Endothelial cell of umbilical vein (primary cell): ENCODE measurements at regions not wholly inside any gene's neighbourhood (a gene's known extent, or its start where the extent isn't known, plus 50 kb on each side); places are given as distances from the start of the nearest gene placed in this dataset.

Source experiments
- BruUV-seq: library from RNA; stranded (reverse); fragments of 400-500 nt; replicated peaks from 2 replicates; lab custom pipeline; 2021; lab: Mats Ljungman, UMichigan
- CTCF ChIA-PET: fragments of 300-600, 350-600 bp; sonication (Branson Sonifier 250); formaldehyde crosslinking; loops from one replicate; lab custom pipeline; 2021; ENCODE audit warnings: antibody characterized with exemption, inconsistent platforms; lab: Charles Lee
- POLR2A ChIA-PET: fragments of 300-600, 350-600 bp; sonication (Branson Sonifier 250); formaldehyde crosslinking; loops from one replicate; lab custom pipeline; 2021; ENCODE audit warnings: antibody characterized with exemption, inconsistent platforms; lab: Charles Lee
- DNase-seq: peaks from one replicate; pipeline ENCODE4 v3.0.0-alpha.2; 2011; ENCODE audit warnings: low read depth, low spot score
- FAIRE-seq: peaks from 2 replicates; lab custom pipeline; 2011; peaks lifted over from hg19 to GRCh38; lab: Jason Lieb, UNC
- H2AFZ ChIP-seq: 2 replicates; pipeline ENCODE4 v1.6.0; 2012; ENCODE audit warnings: low read depth, low read length, control low read depth, inconsistent platforms
- H3K27ac ChIP-seq: 2 replicates; pipeline ENCODE4 v1.5.1; 2011; ENCODE audit warnings: low read depth, mild to moderate bottlenecking, control low read depth, low read length, moderate library complexity; ENCODE audit not compliant: insufficient read depth
- H3K27me3 ChIP-seq, 2 experiments: 2 replicates each; pipeline versions ENCODE4 v1.6.0 to v1.6.1; 2011; ENCODE audit warnings: low read length in 2 of 2, mixed read lengths in 1 of 2; ENCODE audit not compliant: control insufficient read depth in 2 of 2, insufficient read depth in 2 of 2
- H3K36me3 ChIP-seq, 2 experiments: 2 replicates in 1 of 2; 3 replicates in 1 of 2; pipeline ENCODE4 v1.5.1; 2011; ENCODE audit warnings: low read length in 2 of 2, mild to moderate bottlenecking in 1 of 2, moderate library complexity in 1 of 2; ENCODE audit not compliant: control insufficient read depth in 2 of 2, insufficient read depth in 2 of 2; ENCODE audit errors: extremely low read depth in 1 of 2
- H3K4me1 ChIP-seq: 3 replicates; pipeline ENCODE4 v1.5.1; 2011; ENCODE audit warnings: mild to moderate bottlenecking, low read length; ENCODE audit not compliant: control insufficient read depth, insufficient read depth; ENCODE audit errors: extremely low read depth
- H3K4me2 ChIP-seq: 2 replicates; pipeline ENCODE4 v1.6.1; 2011; ENCODE audit warnings: low read length, control low read depth, mixed read lengths; ENCODE audit not compliant: insufficient read depth
- H3K4me3 ChIP-seq, 3 experiments: fragments of 200-600 bp in 1 of 3; sonication (generic), shearing (Covaris generic) in 1 of 3; replicated peaks in 1 of 3; 2 replicates each; pipeline ENCODE4 v1.5.1; 2011 to 2016; ENCODE audit warnings: control low read depth in 3 of 3, low read length in 3 of 3, mild to moderate bottlenecking in 2 of 3, inconsistent platforms in 1 of 3, low read depth in 1 of 3, moderate library complexity in 1 of 3; ENCODE audit not compliant: insufficient read depth in 1 of 3
- H3K79me2 ChIP-seq: 2 replicates; pipeline ENCODE4 v1.6.0; 2012; ENCODE audit warnings: low read length, inconsistent platforms; ENCODE audit not compliant: control insufficient read depth, insufficient read depth
- H3K9ac ChIP-seq: replicated peaks from 2 replicates; pipeline ENCODE3; 2011; ENCODE audit warnings: low read length, control low read depth; ENCODE audit not compliant: insufficient read depth; ENCODE audit errors: extremely low read depth
- H3K9me1 ChIP-seq: replicated peaks from 3 replicates; pipeline ENCODE4 v1.6.0; 2011; ENCODE audit warnings: mild to moderate bottlenecking, low read length; ENCODE audit not compliant: control insufficient read depth, insufficient read depth; ENCODE audit errors: extremely low read depth
- H3K9me3 ChIP-seq: replicated peaks from 2 replicates; pipeline ENCODE4 v1.5.1; 2012; ENCODE audit warnings: low read length, inconsistent platforms; ENCODE audit not compliant: control insufficient read depth, insufficient read depth
- H4K20me1 ChIP-seq: replicated peaks from 2 replicates; pipeline ENCODE3; 2011; ENCODE audit warnings: mild to moderate bottlenecking, low read length; ENCODE audit not compliant: control insufficient read depth, insufficient read depth; ENCODE audit errors: extremely low read depth
- CTCF ChIP-seq, 2 donors: IDR thresholded peaks; 1 replicate in 1 of 2; 2 replicates in 1 of 2; pipeline ENCODE4 v1.5.1; 2011; ENCODE audit warnings: low read length in 2 of 2, mild to moderate bottlenecking in 2 of 2, moderate library complexity in 2 of 2, control low read depth in 1 of 2, inconsistent platforms in 1 of 2, low read depth in 1 of 2; ENCODE audit not compliant: insufficient read depth in 1 of 2; ENCODE audit errors: extremely low read depth in 1 of 2
- EZH2 ChIP-seq: IDR thresholded peaks from 2 replicates; pipeline ENCODE4 v1.6.1; 2012; ENCODE audit warnings: borderline replicate concordance, low read depth, mild to moderate bottlenecking, moderate library complexity, low read length, inconsistent platforms; ENCODE audit not compliant: severe bottlenecking
- FOS ChIP-seq: IDR thresholded peaks from 2 replicates; pipeline ENCODE4 v1.6.1; 2011; ENCODE audit warnings: mild to moderate bottlenecking, low read length, moderate library complexity, borderline replicate concordance; ENCODE audit not compliant: insufficient read depth
- GATA2 ChIP-seq: IDR thresholded peaks from 2 replicates; pipeline ENCODE4 v1.7.0; 2011; ENCODE audit warnings: low read depth, mild to moderate bottlenecking, moderate library complexity, mixed read lengths, low read length; ENCODE audit not compliant: insufficient read length, insufficient read depth
- MAX ChIP-seq: IDR thresholded peaks from 2 replicates; pipeline ENCODE4 v1.6.1; 2011; ENCODE audit not compliant: insufficient read depth, insufficient read length
- MYC ChIP-seq: IDR thresholded peaks from one replicate; pipeline ENCODE4 v1.6.1; 2011; ENCODE audit warnings: mild to moderate bottlenecking, low read depth, low read length
- POLR2A ChIP-seq: IDR thresholded peaks from 2 replicates; pipeline ENCODE4 v1.6.1; 2012; ENCODE audit warnings: low read depth, mild to moderate bottlenecking, control low read depth, low read length
- POLR2AphosphoS5 ChIP-seq: IDR thresholded peaks from 2 replicates; pipeline ENCODE4 v1.6.1; 2012; ENCODE audit warnings: low read depth, mild to moderate bottlenecking, control low read depth, low read length, moderate library complexity; ENCODE audit not compliant: insufficient read depth
- dilution Hi-C: fragments of 300-500 bp; cut with MboI; formaldehyde crosslinking; loops from one replicate; pipeline ENCODE4 v1.15.0; 2019; ENCODE audit warnings: low sequenced_read_pairs; ENCODE audit not compliant: extremely low pct_ligation_motif_present
- intact Hi-C: fragments of 100-400 bp; cut with micrococcal nuclease; formaldehyde crosslinking; loops from one replicate; pipeline ENCODE4 v1.10.0; 2022

- dilution Hi-C loops = no loop called here
These were observed 98.8 kb upstream of the PTPRR start for GRCh38 chr12:71019282-71019831.

More at GRCh38 chr12:71019282-71019831, 98.8 kb upstream of the PTPRR start:
- H3K4me3 ChIP-seq = no peak overlapping the region
- no peak overlapping the region for H3K9ac ChIP-seq
- H3K4me2 ChIP-seq = no peak overlapping the region
- FAIRE-seq (no peak), DNase-seq (no peak)
- BruUV-seq = no TSS peak
- ChIA-PET CTCF (no interaction called here), POLR2A (no interaction called here)
- intact Hi-C loops = no loop called here
- H4K20me1 ChIP-seq = no peaks in the 10 kb centered on the region
- H3K27me3 ChIP-seq = no peaks in the 10 kb centered on the region
- no peak for TF ChIP-seq CTCF (IDR thresholded peaks at IDR 0.05; ENCODE audit: extremely low read depth in 1 of 2, insufficient read depth in 1 of 2, low read depth in 1 of 2, low read length in 2 of 2)
- no peak for TF ChIP-seq EZH2
- no peak for TF ChIP-seq MAX
- TF ChIP-seq GATA2 = no peak
- no peak for TF ChIP-seq MYC
- TF ChIP-seq POLR2AphosphoS5 = no peak
- no peak for TF ChIP-seq FOS
- no peak for TF ChIP-seq POLR2A
- no peak overlapping the region for H2AFZ ChIP-seq
- no peaks in the 10 kb centered on the region for H3K9me1 ChIP-seq
- H3K36me3 ChIP-seq = no peaks in the 10 kb centered on the region
- H3K4me1 ChIP-seq = no peaks in the 10 kb centered on the region
- no peaks in the 10 kb centered on the region for H3K79me2 ChIP-seq
- H3K27ac ChIP-seq = no peak overlapping the region
- no peaks in the 10 kb centered on the region for H3K9me3 ChIP-seq
